Lung microvascular endothelial cell (primary cell): ENCODE measurements at regions not wholly inside any gene's neighbourhood (a gene's known extent, or its start where the extent isn't known, plus 50 kb on each side); places are given as distances from the start of the nearest gene placed in this dataset.

Experiments used
- DNase-seq, 2 donors: peaks; one replicate each; pipeline versions ENCODE4 v3.0.0 to v3.0.0-alpha.2; 2010; ENCODE audit warnings: low read depth in 2 of 2

DNA sequence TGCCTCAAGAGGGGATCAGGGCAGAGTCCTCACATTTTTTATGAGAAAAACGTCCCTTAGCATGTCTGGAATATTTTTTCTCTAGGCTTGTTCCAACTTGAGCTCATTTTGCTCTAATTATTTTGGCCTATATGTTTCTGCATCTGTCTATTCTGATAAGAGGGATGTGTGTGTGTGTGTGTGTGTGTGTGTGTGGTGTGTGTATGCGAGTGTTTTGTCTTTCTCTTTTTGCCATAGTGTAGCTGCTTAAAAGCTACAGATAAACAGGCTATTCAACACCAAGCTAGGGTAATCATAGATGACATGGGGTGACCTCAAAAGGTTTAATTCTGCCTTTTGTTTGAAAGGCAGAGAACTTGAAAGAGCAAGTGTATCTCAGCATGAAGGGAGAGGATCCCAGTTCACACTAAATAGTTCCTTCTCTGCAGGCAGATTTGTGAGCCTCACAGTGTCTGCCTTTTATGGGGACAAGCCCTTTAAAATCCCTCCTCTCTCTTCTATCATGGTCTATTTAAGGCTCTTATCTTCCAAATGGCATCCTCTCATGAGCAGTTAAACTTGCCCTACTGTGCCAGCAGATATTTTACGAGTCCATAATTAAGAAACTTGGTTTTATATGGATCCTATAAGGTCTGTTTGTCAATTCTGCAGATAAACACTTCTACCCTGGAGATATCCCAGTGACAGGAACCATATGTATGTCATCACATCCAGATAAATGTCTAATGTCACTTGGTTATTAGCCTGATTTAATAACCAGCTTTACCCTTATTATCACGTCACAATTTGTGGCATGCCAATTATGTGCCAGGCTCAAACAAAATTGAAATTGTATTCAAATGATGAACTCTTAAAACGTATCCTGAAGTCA, 202.9 kb upstream of the MTPN start:
- DNase-seq, result no peak

- no peak for DNase-seq
These were observed 202.0 kb upstream of the MTPN start for GRCh38 chr7:136179154-136179553.

- no peak for DNase-seq
These were observed 197.4 kb upstream of the MTPN start for GRCh38 chr7:136174477-136175125.

GRCh38 chr7:136173874-136174273, 196.7 kb upstream of the MTPN start:
- DNase-seq, result no peak

DNA sequence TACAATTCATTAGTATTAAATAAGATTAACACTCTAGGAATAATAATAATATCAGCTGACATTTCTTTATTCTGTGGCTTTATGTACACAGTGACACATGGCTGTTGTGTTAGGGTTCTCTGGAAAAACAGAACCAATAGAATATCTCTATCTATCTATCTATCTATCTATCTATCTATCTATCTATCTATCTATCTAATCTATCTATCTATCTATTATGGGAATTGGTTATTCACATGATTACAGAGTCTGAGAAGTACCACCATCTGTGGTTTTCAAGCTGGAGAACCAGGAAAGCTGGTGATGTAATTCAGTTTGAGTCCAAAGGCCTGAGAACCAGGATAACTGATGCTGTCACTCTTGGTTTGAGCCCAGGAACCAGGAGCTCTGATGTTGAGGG, 194.1 kb upstream of the MTPN start:
- DNase-seq, result no peak

DNA sequence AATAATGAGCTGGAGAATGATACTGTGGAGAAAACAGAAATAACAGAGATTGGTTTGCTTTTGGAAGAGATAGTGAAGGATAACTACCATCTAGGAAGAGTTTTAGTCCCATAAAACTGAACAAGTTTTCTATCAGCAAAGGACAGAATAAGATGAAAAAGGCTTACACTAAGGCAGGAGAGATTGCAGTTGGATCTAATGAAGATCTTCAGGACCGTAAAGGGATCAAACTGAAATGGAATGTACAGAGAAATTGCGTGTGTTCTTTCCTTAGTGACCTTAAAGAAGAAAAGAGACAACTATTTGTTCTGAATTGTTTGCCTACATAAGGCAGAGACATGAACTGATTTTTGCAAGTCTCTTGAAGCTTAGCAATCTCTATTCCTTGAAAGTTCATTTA, 191.7 kb upstream of the MTPN start:
- DNase-seq, result no peak

DNA sequence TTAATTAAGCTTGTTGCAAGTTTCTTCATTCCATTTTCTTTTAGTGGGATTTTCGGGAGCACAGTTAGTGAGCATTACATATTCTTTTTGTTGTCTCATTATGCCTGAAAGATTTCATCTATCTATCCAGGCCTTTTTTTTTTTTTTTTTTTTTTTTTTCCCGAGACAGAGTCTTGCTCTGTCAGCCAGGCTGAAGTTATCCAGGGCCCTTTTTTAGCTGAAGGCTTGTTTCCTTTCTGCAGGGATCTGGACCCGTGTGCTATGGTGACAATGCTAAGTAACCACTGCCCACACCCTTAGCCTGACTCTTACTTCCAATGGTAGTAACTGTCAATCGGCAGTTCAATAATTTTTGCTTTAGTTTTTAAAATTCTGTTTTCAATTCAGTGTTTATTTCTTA, 190.8 kb upstream of the MTPN start:
- DNase-seq, result no peak

DNA sequence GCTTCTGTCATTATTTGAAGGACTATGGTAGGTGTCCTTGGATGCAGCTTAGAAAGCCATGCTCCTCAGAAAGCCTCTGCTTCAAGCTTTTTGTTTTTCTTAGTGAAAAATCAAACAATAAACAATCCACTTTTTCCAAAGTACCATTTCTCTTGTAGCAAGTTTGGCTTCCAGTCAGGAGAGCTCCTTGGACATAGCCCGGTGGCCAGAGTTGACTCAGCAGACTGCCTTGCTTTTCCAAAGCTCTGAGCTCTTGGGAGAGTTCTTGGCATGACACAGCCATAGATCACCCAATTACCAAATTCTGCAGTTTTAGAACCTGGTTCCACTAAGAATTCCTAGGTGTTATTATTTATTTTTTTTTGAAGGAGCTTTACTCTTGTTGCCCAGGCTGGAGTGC, 189.4 kb upstream of the MTPN start:
- no peak for DNase-seq

DNA sequence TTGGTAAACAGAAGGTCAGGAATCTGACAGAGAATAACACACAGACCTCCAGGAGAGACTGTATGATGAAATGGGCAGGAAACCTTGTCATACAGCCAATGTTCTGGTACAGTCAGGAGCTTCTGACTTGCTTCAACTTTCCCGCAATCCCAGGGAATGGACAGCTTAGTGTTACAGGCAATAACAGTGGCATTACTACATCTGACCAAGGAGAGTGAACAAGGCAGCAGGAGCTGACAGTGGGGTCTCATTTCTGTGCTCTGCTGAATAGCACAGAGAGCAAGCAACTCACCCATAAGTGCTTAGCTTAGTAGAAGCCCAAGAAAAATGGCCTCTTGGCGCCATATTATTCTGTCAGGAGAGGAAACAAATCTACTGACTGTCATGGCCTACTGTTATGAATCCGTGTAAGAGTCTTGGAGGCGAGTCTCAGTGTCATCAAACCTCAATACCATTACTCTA, 186.2 kb upstream of the MTPN start:
- DNase-seq, result no peak

- DNase-seq, result no peak
These were observed 173.2 kb upstream of the MTPN start for GRCh38 chr7:136150311-136150710.

DNA sequence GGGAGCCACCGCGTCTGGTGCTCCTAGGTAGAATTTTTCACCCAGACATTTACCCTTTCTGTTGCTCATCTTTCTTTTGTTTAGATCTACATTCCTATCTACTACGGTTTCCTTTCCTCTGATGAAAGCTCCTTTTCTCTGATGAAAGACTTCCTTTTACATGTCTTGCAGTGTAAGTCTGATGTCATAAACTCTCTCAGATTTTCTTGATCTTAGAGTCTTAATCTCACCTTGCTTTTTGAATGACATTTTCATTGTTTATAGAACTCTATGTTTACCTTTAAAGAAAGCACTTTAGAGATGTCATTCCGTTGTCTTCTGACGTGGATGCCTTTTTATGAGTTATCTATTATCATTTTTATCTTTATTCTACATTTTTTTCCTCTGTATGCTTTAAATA, 171.8 kb upstream of the MTPN start:
- no peak for DNase-seq

- DNase-seq, result no peak
These were observed 169.8 kb upstream of the MTPN start for GRCh38 chr7:136146925-136147324.

GRCh38 chr7:136144182-136144581, 167.0 kb upstream of the MTPN start:
- no peak for DNase-seq

DNA sequence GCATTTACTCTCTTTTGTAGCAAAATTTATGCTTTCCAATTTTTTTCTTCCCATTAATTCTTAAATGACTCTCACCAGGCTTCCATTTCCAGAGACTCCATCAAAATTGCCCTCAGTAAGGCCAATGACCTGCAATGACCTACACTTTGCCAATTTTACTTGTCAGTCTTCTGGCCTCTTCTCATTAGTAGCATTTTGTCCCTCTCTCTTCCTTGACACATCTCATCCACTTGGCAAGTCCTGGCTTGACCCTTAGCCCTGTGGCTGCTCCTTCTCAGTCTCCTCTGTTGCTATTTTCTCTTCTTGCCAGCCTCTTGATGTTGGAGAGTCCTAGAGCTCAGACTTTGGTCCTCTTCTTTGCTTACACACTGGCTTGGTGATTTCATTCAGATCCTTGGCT, 166.1 kb upstream of the MTPN start:
- DNase-seq, result no peak

DNA sequence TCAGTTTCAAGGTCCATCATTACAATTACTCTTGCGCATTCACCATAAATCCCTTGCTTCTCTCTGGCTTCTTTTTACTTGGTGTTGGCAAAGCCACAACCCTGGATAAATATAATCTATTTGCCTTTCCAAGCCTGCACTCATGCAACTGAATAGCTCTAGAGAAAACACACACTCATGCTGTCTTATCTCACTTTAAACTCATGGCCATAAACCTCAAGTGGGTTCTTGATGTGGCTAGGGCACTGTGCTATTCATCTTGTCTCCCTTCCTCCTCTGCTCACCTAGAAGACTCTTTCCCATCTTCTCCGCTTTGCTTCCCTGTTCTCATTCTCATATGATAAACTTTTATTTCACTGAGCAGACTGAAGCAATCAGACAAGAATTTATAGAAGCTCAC, 165.4 kb upstream of the MTPN start:
- no peak for DNase-seq

DNA sequence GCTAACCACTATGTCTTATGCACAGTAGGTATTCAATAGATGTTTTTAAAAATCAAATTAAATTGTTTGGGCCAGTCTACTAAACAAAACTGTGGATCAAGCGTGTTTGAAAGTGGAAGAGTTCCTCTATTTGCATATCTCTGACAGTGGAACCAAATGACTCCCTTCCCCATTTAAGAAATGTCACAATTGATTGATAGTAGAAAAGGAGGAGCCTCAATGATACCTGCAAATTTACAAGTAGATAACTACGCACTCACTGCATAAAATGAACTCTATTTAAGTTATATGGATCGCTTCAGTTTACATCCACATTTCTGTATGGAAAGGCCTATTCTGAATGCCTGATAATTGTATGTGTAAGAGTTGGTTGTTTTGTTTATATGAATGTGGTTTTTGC, 163.3 kb upstream of the MTPN start:
- DNase-seq, result no peak

DNA sequence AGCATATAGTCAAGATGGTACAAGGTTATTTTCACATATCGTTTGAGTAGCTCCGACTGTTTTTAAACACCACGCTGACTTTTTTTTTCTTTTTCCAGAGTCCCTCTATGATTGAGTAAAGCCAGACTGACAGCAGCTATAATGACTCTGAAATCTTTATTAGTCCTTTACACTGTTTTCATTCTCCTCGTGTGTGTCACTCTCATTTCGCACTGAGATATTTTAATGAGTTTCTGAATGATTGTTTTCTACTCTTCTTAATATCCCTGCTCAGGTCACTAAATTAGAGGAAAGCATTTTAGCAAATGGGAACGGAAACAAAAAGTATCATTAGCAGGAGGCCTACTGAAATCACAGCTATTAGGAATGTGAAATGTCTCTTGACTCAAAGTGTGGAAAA, 162.3 kb upstream of the MTPN start:
- DNase-seq, result no peak

DNA sequence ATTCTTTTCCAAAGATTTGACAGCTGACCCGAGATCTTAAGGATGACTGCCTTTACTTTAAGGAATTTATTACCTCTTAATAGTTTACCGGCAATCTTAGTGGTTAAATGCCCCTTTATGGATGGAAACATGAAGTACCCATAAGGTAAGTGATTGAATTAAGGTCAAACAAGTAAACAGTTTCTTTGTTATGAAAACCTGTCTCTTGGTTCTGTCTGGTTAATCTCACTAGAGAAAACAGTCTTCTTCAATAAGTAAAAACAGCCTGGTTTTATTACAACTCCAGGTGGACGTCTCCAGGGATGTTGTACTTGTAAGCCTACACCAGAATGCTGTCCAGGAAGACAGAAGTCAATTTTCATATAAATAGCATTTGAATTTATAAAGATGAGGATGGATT, 161.8 kb upstream of the MTPN start:
- no peak for DNase-seq

DNA sequence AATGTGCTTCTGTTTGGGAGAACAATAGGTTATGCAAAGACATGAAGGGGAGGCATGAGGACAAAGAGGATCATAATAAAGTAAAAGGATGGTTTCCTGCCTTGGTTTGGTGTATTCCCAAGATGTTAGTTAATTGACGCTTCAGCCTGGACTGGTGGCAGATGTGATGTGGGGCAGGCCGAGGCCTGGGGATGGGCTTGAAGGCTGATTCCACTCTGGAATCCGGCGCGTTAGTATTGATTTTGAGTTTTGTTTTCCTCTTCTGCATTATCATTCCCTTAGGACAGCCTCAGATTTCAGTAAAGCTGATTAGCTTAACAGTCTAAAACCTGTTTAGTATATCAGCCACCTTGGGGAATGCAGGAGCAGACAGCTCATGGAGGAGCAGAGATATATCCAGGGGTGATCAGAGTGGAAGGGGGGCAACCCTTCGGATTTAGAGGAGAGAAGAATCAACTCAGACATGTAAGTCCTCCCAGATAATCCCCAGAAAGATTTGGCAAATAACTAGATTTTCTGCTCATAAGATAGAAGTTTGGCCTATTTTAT, 159.8 kb upstream of the MTPN start:
- no peak for DNase-seq

- no peak for DNase-seq
These were observed 157.3 kb upstream of the MTPN start for GRCh38 chr7:136134503-136134902.

DNA sequence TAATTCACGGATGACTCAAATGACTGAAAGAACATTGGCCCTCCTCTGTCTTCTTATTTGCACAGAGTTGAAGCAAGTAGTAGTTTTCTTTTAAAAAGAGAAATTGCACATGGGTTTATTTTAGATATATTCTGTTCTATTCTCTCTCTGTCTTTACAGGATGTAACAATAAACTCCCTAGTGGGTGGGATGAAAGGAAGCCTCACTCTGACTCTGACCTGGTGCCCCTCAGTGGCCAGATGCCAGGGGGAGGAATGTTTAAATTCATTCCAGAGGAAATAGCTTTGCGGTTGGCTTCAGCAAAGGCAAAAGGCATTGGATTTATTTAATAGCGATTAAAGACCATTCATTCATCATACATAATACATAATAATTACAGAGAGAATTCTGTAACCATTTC, 156.4 kb upstream of the MTPN start:
- peak in 1 of 2 donors; percentile 13 for DNase-seq

- DNase-seq, result no peak
These were observed 154.1 kb upstream of the MTPN start for GRCh38 chr7:136131304-136131630.
